Liver (tissue), 3 donors: ENCODE measurements at regions not wholly inside any gene's neighbourhood (a gene's known extent, or its start where the extent isn't known, plus 50 kb on each side); places are given as distances from the start of the nearest gene placed in this dataset.

Experiments used
- EGR1 ChIP-seq, 2 donors: IDR thresholded peaks; 2 replicates each; pipeline ENCODE4 v1.6.1; 2016 to 2018; ENCODE audit warnings: antibody characterized with exemption in 2 of 2, low read depth in 2 of 2
- FOXA2 ChIP-seq: IDR thresholded peaks from 2 replicates; pipeline ENCODE4 v1.6.1; 2016; ENCODE audit warnings: antibody characterized with exemption
- RAD21 ChIP-seq, 2 donors: IDR thresholded peaks; 2 replicates each; pipeline ENCODE4 v1.6.1; 2016; ENCODE audit warnings: antibody characterized with exemption in 2 of 2, mild to moderate bottlenecking in 2 of 2
- SP1 ChIP-seq: IDR thresholded peaks from 2 replicates; pipeline ENCODE4 v1.6.1; 2018; ENCODE audit warnings: antibody characterized with exemption, mild to moderate bottlenecking
- TF ChIP-seq, protein P1 (sequence below): IDR thresholded peaks from 2 replicates; pipeline ENCODE4 v1.6.1; 2016; ENCODE audit warnings: antibody characterized with exemption, mild to moderate bottlenecking
- TF ChIP-seq, protein P2 (sequence below): fragments of 150-350 bp; IDR thresholded peaks from 2 replicates; pipeline ENCODE4 v1.5.1; 2017; ENCODE audit warnings: improper control_type of control experiment, low read depth, low read length; ENCODE audit not compliant: missing input control
- TF ChIP-seq, protein P3 (sequence below): IDR thresholded peaks from 2 replicates; pipeline ENCODE4 v1.6.1; 2016; ENCODE audit warnings: antibody characterized with exemption
- TF ChIP-seq, protein P4 (sequence below): IDR thresholded peaks from 2 replicates; pipeline ENCODE4 v1.6.1; 2016; ENCODE audit warnings: antibody characterized with exemption
- donor health status: healthy.
- donor health status: healthy.

DNA sequence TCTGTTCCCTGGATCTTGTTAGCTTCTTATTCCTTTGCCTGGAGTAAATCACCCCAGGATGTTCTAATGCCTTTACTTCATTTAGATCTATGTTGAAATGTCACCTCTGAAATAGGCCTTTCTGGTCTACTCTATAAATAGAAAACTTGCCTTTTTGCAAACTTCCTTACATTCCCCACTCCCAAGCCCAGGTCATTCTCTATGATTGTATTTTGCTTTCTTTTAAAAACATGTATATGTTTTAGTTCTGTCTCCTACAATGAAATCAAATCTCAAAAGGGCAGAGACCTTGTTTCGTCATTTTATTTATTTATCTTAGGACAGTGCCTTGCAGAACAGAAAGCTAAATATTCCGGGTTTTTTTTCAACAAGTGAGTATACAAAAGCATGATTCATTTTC lies 1657.7 kb upstream of the C9orf72 start:
- TF ChIP-seq, protein P1, sequence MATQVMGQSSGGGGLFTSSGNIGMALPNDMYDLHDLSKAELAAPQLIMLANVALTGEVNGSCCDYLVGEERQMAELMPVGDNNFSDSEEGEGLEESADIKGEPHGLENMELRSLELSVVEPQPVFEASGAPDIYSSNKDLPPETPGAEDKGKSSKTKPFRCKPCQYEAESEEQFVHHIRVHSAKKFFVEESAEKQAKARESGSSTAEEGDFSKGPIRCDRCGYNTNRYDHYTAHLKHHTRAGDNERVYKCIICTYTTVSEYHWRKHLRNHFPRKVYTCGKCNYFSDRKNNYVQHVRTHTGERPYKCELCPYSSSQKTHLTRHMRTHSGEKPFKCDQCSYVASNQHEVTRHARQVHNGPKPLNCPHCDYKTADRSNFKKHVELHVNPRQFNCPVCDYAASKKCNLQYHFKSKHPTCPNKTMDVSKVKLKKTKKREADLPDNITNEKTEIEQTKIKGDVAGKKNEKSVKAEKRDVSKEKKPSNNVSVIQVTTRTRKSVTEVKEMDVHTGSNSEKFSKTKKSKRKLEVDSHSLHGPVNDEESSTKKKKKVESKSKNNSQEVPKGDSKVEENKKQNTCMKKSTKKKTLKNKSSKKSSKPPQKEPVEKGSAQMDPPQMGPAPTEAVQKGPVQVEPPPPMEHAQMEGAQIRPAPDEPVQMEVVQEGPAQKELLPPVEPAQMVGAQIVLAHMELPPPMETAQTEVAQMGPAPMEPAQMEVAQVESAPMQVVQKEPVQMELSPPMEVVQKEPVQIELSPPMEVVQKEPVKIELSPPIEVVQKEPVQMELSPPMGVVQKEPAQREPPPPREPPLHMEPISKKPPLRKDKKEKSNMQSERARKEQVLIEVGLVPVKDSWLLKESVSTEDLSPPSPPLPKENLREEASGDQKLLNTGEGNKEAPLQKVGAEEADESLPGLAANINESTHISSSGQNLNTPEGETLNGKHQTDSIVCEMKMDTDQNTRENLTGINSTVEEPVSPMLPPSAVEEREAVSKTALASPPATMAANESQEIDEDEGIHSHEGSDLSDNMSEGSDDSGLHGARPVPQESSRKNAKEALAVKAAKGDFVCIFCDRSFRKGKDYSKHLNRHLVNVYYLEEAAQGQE = no peak
- TF ChIP-seq FOXA2 (no peak), SP1 (no peak), EGR1 (IDR thresholded peaks at IDR 0.05; ENCODE audit: low read depth in 2 of 2) (no peak), RAD21 (IDR thresholded peaks at IDR 0.05) (no peak)
- TF ChIP-seq, protein P2, sequence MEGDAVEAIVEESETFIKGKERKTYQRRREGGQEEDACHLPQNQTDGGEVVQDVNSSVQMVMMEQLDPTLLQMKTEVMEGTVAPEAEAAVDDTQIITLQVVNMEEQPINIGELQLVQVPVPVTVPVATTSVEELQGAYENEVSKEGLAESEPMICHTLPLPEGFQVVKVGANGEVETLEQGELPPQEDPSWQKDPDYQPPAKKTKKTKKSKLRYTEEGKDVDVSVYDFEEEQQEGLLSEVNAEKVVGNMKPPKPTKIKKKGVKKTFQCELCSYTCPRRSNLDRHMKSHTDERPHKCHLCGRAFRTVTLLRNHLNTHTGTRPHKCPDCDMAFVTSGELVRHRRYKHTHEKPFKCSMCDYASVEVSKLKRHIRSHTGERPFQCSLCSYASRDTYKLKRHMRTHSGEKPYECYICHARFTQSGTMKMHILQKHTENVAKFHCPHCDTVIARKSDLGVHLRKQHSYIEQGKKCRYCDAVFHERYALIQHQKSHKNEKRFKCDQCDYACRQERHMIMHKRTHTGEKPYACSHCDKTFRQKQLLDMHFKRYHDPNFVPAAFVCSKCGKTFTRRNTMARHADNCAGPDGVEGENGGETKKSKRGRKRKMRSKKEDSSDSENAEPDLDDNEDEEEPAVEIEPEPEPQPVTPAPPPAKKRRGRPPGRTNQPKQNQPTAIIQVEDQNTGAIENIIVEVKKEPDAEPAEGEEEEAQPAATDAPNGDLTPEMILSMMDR = no peak
- TF ChIP-seq, protein P3, sequence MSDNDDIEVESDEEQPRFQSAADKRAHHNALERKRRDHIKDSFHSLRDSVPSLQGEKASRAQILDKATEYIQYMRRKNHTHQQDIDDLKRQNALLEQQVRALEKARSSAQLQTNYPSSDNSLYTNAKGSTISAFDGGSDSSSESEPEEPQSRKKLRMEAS = no peak
- TF ChIP-seq, protein P4, sequence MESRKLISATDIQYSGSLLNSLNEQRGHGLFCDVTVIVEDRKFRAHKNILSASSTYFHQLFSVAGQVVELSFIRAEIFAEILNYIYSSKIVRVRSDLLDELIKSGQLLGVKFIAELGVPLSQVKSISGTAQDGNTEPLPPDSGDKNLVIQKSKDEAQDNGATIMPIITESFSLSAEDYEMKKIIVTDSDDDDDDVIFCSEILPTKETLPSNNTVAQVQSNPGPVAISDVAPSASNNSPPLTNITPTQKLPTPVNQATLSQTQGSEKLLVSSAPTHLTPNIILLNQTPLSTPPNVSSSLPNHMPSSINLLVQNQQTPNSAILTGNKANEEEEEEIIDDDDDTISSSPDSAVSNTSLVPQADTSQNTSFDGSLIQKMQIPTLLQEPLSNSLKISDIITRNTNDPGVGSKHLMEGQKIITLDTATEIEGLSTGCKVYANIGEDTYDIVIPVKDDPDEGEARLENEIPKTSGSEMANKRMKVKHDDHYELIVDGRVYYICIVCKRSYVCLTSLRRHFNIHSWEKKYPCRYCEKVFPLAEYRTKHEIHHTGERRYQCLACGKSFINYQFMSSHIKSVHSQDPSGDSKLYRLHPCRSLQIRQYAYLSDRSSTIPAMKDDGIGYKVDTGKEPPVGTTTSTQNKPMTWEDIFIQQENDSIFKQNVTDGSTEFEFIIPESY = no peak
